Fibroblast of villous mesenchyme (primary cell): ENCODE measurements at regions not wholly inside any gene's neighbourhood (a gene's known extent, or its start where the extent isn't known, plus 50 kb on each side); places are given as distances from the start of the nearest gene placed in this dataset.

ENCODE experiments used
- DNase-seq: peaks from one replicate; pipeline ENCODE4 v3.0.0-alpha.2; 2010; ENCODE audit warnings: low read depth
- H3K4me3 ChIP-seq: 2 replicates; pipeline ENCODE4 v1.5.1; 2011; ENCODE audit warnings: low read depth, mild to moderate bottlenecking, low read length
- TF ChIP-seq, protein P1 (sequence below): IDR thresholded peaks from 2 replicates; pipeline ENCODE4 v1.5.1; 2012; ENCODE audit warnings: low read depth, mild to moderate bottlenecking, low read length; ENCODE audit not compliant: insufficient read depth

DNA sequence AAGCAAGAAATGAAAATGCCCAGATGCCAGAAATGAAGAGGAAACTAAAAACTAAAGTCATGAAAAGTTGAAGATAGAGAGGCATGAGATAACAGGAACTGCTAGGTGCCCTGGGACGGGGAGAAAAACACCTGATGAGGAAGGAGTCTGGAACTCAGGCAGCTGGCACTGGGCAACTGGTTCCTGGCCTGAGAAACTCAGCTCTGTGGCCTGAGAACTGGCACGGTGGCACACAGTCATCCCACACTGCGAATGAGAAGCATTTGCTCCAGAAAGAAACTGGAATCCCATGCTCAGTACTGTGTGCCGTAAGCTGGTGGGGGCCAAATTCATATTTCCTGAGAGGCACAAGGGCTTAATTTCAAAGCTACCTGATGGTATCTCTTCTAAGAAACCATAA is 53.6 kb upstream of the RORA start:
- H3K4me3 ChIP-seq = no peak overlapping the region
- no peak for DNase-seq
- TF ChIP-seq, protein P1, sequence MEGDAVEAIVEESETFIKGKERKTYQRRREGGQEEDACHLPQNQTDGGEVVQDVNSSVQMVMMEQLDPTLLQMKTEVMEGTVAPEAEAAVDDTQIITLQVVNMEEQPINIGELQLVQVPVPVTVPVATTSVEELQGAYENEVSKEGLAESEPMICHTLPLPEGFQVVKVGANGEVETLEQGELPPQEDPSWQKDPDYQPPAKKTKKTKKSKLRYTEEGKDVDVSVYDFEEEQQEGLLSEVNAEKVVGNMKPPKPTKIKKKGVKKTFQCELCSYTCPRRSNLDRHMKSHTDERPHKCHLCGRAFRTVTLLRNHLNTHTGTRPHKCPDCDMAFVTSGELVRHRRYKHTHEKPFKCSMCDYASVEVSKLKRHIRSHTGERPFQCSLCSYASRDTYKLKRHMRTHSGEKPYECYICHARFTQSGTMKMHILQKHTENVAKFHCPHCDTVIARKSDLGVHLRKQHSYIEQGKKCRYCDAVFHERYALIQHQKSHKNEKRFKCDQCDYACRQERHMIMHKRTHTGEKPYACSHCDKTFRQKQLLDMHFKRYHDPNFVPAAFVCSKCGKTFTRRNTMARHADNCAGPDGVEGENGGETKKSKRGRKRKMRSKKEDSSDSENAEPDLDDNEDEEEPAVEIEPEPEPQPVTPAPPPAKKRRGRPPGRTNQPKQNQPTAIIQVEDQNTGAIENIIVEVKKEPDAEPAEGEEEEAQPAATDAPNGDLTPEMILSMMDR = no peak

DNA sequence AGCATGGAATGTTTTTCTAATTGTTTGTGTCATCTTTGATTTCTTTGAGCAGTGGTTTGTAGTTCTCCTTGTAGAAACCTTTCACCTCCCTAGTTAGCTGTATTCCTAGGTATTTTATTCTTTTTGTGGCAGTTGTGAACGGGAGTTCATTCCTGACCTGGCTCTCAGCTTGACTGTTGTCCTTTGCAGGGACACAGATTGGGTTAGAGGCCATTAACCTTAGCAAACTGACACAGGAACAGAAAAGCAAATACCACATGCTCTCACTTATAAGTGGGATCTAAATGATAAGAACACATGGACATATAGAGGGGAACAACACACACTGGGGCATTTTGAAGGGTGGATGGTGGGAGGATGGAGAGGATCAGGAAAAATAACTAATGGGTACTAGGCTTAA is 52.2 kb upstream of the RORA start:
- H3K4me3 ChIP-seq = no peak overlapping the region
- TF ChIP-seq, protein P1 = no peak
- DNase-seq = no peak
